Dendritic cell treated with granulocyte-macrophage colony-stimulating factor and Interleukin-4, amounts not matched to agents 40 ng/mL and 50 ng/mL, for 4 days (primary cell): ENCODE measurements at regions not wholly inside any gene's neighbourhood (a gene's known extent, or its start where the extent isn't known, plus 50 kb on each side); places are given as distances from the start of the nearest gene placed in this dataset.

Source experiments
- H3K27ac Mint-ChIP-seq: one replicate; pipeline ENCODE4 v1.8.0; 2022; ENCODE audit warnings: mild to moderate bottlenecking, mixed read lengths
- H3K27me3 Mint-ChIP-seq: one replicate; pipeline ENCODE4 v1.8.0; 2022; ENCODE audit warnings: mild to moderate bottlenecking, mixed read lengths
- H3K36me3 Mint-ChIP-seq: one replicate; pipeline ENCODE4 v1.8.0; 2022; ENCODE audit warnings: low read depth, mixed read lengths
- H3K4me1 Mint-ChIP-seq: one replicate; pipeline ENCODE4 v1.8.0; 2022; ENCODE audit warnings: low read depth, mixed read lengths
- H3K4me3 Mint-ChIP-seq: one replicate; pipeline ENCODE4 v1.8.0; 2022; ENCODE audit warnings: mild to moderate bottlenecking, moderate library complexity, mixed read lengths
- H3K9me3 Mint-ChIP-seq: one replicate; pipeline ENCODE4 v1.8.0; 2022; ENCODE audit warnings: mixed read lengths
- intact Hi-C: fragments of 100-400 bp; cut with micrococcal nuclease; formaldehyde crosslinking; loops from one replicate; pipeline ENCODE4 v1.15.0; 2022

GRCh38 chr5:30808996-30809395 lies 384.5 kb upstream of the CDH6 start:
- no peak overlapping the region for H3K27ac Mint-ChIP-seq
- no peaks in the 10 kb centered on the region for H3K27me3 Mint-ChIP-seq
- H3K4me3 Mint-ChIP-seq, result no peak overlapping the region
- H3K4me1 Mint-ChIP-seq, result no peaks in the 10 kb centered on the region
- peaks cover 18% of the 10 kb centered on the region for H3K9me3 Mint-ChIP-seq
- intact Hi-C loops, result no loop called here
- no peaks in the 10 kb centered on the region for H3K36me3 Mint-ChIP-seq

DNA sequence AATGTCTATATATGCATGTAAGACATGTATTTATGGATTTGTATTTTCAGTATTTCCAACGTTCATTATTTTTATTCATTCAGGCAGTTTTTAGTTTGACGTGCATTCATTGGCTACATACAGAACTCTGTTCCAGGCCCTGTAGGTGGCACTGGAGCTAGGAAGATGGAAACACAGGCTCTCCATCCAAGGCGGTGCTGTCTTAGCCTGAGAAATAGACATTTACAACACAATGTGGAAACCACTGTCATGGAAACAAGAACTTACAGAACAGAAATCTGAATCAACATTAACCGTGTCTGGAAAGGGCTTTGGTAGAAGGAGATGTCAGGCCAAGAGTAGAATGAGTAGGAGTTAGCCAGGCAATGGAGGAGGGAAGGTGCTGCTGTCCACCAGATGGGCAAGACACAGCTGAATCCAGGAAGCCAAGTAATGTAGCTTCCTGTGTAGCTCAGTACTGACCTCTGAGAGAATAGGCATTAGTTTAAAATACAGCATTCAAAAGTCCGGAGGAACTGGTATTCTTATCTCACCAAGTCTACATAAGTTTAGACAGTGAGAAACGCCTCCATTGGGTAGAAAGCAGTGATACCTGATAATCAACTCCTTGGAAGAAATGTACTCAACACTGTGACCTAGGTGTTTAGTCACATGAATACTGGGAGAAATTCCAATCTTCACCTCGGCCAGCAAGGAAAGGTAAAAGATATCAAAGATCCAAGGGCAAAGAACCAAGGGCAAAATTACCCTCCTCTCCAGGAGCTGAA lies 388.6 kb upstream of the CDH6 start:
- Mint-ChIP-seq H3K36me3 (no peaks in the 10 kb centered on the region), H3K27me3 (no peaks in the 10 kb centered on the region), H3K27ac (no peak overlapping the region), H3K4me1 (no peaks in the 10 kb centered on the region), H3K4me3 (no peak overlapping the region), H3K9me3 (peaks cover 16% of the 10 kb centered on the region)
- intact Hi-C loops, result no loop called here

DNA sequence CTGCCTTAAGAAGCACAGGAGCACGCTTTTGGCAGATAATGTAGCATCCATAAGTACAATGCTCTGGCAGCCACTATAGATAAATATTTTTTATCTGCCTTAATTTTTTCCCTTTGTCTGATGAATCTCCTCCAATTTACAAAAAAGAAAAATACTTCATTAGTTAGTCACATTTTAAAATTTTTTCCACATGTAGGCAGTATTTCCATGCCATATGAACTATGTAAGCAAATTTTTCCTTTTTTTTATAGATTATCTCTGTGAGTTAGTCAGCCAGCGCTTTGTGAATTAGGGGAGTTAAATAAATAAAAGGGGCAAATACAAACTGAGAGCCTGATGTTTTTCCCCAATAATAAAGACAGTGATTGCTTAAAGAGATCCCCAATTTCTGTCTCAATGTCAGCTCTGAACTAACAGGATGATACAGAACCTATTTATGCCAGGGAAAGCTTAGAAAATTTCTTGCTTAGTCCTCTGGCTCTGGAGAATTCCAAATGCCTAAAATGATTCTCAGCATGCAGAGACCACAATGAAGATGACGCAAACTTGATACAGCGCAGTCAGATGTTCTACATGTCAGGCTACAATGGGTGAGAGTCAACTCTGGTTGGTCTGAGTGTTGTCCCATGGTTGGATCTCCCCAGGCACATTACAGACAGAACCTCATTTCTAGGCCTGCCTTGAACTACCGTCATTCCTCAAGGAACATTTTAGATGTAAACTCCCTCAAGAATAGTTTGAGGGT lies 390.4 kb upstream of the CDH6 start:
- no peak overlapping the region for H3K4me3 Mint-ChIP-seq
- H3K36me3 Mint-ChIP-seq, result no peaks in the 10 kb centered on the region
- H3K4me1 Mint-ChIP-seq, result no peaks in the 10 kb centered on the region
- no peaks in the 10 kb centered on the region for H3K27me3 Mint-ChIP-seq
- H3K27ac Mint-ChIP-seq, result no peak overlapping the region
- H3K9me3 Mint-ChIP-seq, result peaks cover 13% of the 10 kb centered on the region
- intact Hi-C loops, result no loop called here

DNA sequence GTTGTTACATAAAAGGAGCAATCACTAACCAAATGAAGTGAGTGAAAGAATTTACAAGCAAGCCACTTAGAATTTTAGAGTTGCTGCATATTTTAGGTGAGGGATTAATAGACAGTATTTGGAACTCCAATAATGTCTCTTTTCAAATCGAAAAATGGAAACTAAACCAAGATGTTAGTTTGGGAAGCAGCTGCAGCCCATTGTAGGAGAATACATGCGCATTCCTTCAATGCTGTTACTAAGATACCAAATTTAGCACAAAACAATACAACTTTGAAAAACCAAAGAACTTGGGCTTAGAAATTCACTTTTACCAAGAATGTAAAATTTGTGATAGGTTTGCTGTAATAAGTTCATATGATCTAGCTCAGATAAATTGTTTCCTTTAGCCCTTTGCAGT lies 411.8 kb upstream of the CDH6 start:
- intact Hi-C loops, result no loop called here
- H3K27me3 Mint-ChIP-seq, result no peaks in the 10 kb centered on the region
- no peaks in the 10 kb centered on the region for H3K4me1 Mint-ChIP-seq
- H3K4me3 Mint-ChIP-seq, result no peak overlapping the region
- H3K36me3 Mint-ChIP-seq, result no peaks in the 10 kb centered on the region
- peaks cover 22% of the 10 kb centered on the region for H3K9me3 Mint-ChIP-seq
- H3K27ac Mint-ChIP-seq, result no peak overlapping the region

DNA sequence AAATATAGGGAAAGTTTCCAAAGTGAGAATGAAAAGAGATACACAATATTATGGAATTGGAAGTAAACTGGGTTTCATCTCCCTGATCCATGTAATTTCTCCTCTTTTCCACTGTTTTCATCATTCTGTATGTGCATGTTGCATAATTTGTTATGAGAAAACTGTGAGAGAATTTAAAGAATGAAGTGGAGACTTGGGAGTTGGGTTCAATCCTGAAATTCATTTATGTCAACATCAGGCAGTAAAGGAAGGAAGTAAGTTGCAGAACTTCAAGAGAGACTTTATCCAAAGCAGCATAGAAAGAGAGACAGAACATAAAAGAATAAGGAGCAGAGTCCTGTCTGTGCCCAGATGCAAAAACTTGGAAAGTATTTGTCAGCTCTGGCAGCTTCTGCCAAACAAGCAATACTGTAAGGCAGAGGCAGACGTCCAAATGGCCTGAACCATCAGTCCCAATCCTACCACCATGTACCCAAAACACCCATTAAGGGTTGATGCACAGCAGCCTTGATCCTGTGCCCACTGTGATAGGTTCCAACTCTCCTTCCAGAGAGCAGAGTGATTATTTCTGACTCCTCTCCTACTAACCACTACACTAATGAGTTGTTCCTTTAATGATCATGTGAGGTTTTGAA lies 425.3 kb upstream of the CDH6 start:
- Mint-ChIP-seq H3K36me3 (no peaks in the 10 kb centered on the region), H3K27me3 (no peaks in the 10 kb centered on the region), H3K9me3 (no peaks in the 10 kb centered on the region), H3K27ac (no peak overlapping the region), H3K4me1 (no peaks in the 10 kb centered on the region), H3K4me3 (no peak overlapping the region)
- intact Hi-C loops, result no loop called here

- H3K4me3 Mint-ChIP-seq, result no peak overlapping the region
- H3K27me3 Mint-ChIP-seq, result no peaks in the 10 kb centered on the region
- H3K4me1 Mint-ChIP-seq, result no peaks in the 10 kb centered on the region
- H3K9me3 Mint-ChIP-seq, result peaks cover 10% of the 10 kb centered on the region
- H3K27ac Mint-ChIP-seq, result no peak overlapping the region
- no peaks in the 10 kb centered on the region for H3K36me3 Mint-ChIP-seq
- intact Hi-C loops, result no loop called here
Observed at GRCh38 chr5:30765706-30766105, 427.8 kb upstream of the CDH6 start.

GRCh38 chr5:30765227-30765626 lies 428.3 kb upstream of the CDH6 start:
- intact Hi-C loops, result no loop called here
- Mint-ChIP-seq H3K27me3 (no peaks in the 10 kb centered on the region), H3K4me3 (no peak overlapping the region), H3K36me3 (no peaks in the 10 kb centered on the region), H3K27ac (no peak overlapping the region), H3K4me1 (no peaks in the 10 kb centered on the region), H3K9me3 (peaks cover 14% of the 10 kb centered on the region)

DNA sequence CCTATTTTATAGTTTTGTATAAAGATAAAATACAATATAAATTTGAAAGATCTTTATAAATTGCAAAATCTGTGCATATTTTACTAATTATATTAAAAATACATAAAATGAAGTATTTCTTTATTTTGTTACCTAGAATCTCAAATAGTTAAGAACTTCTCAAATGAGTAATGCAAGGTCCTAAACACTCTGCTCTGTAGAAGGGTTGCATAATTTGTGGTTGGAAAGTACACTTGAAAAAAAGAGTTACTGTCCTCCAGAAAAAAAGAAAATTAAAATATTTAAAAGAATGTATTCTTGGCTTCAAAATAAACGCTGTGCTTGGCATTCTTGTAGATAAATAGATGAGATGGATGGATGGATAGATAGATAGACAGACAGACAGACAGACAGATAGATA lies 428.8 kb upstream of the CDH6 start:
- Mint-ChIP-seq H3K9me3 (peaks cover 20% of the 10 kb centered on the region), H3K27ac (no peak overlapping the region), H3K36me3 (no peaks in the 10 kb centered on the region), H3K4me3 (no peak overlapping the region), H3K27me3 (no peaks in the 10 kb centered on the region), H3K4me1 (no peaks in the 10 kb centered on the region)
- intact Hi-C loops, result no loop called here

DNA sequence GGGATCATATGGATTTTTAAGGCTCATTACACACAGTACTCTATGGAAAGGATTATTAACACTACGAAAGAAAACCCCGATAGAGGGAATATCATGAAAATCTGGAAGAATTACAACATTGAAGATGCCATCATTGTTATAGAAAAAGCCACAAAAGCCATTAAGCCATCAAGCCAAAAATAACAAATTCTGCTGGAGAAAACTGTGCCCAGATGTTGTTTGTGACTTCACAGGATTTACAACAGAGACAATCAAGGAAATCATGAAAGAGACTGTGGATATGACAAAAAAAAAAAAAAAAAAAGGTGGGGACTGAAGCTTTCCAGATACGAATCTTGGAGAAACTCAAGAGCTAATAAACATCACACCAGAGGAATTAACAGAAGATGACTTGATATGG lies 433.8 kb upstream of the CDH6 start:
- Mint-ChIP-seq H3K27ac (no peak overlapping the region), H3K4me3 (no peak overlapping the region), H3K36me3 (no peaks in the 10 kb centered on the region), H3K27me3 (no peaks in the 10 kb centered on the region), H3K4me1 (no peaks in the 10 kb centered on the region), H3K9me3 (peaks cover 41% of the 10 kb centered on the region)
- intact Hi-C loops, result no loop called here

- H3K9me3 Mint-ChIP-seq, result peaks cover 45% of the 10 kb centered on the region
- intact Hi-C loops, result no loop called here
- no peak overlapping the region for H3K4me3 Mint-ChIP-seq
- H3K27ac Mint-ChIP-seq, result no peak overlapping the region
- H3K27me3 Mint-ChIP-seq, result no peaks in the 10 kb centered on the region
- no peaks in the 10 kb centered on the region for H3K4me1 Mint-ChIP-seq
- no peaks in the 10 kb centered on the region for H3K36me3 Mint-ChIP-seq
Observed at GRCh38 chr5:30752015-30752414, 441.5 kb upstream of the CDH6 start.

DNA sequence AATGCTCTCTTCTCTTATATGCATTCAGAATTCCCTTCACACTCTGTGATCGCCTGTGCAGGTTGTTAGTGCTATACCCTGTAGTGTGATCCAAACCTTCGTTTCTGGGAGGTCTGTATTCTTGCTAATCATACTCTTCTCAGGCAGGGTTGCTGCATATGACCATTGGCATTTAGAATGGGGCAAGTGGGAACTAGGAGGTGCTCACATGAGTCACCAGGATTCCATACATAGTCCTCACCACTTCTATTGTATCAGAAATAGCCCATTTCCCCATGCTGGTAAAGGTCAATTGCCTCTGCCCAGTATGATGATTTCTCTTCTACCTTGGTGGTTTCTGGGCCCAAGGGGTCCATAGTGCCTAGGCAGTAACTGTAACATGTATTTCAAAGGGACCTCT lies 443.5 kb upstream of the CDH6 start:
- intact Hi-C loops, result no loop called here
- Mint-ChIP-seq H3K36me3 (no peaks in the 10 kb centered on the region), H3K27ac (no peak overlapping the region), H3K4me1 (no peaks in the 10 kb centered on the region), H3K4me3 (no peak overlapping the region), H3K27me3 (no peaks in the 10 kb centered on the region), H3K9me3 (peaks cover 37% of the 10 kb centered on the region)

DNA sequence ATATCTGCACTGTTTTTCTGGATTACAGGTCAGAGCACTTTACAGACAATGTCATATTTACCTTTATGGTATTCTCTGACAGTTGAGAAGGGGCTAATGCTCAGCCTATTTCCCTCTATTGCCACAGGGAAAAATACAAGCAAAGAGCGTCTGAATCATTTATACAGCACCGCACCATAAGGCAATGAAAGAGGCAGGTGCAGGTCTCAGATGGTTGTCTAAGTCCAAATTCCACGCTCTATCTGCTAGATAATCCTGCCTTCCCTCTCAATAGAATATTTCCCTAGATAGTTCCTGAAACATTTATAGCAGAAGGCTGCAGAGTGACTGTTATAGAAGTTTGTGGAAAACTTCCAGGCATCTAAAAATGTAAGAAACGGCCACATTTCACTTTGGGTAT lies 446.1 kb upstream of the CDH6 start:
- intact Hi-C loops, result no loop called here
- peaks cover 16% of the 10 kb centered on the region for H3K9me3 Mint-ChIP-seq

GRCh38 chr5:30736669-30737068 lies 456.8 kb upstream of the CDH6 start:
- intact Hi-C loops, result no loop called here
- H3K9me3 Mint-ChIP-seq, result no peaks in the 10 kb centered on the region
- H3K27ac Mint-ChIP-seq, result no peak overlapping the region
- no peak overlapping the region for H3K4me3 Mint-ChIP-seq
- no peaks in the 10 kb centered on the region for H3K27me3 Mint-ChIP-seq
- no peaks in the 10 kb centered on the region for H3K36me3 Mint-ChIP-seq
- no peaks in the 10 kb centered on the region for H3K4me1 Mint-ChIP-seq

More for the DNA sequence above, 446.1 kb upstream of the CDH6 start:
- Mint-ChIP-seq H3K4me1 (no peaks in the 10 kb centered on the region), H3K27me3 (no peaks in the 10 kb centered on the region), H3K27ac (no peak overlapping the region), H3K36me3 (no peaks in the 10 kb centered on the region), H3K4me3 (no peak overlapping the region)

DNA sequence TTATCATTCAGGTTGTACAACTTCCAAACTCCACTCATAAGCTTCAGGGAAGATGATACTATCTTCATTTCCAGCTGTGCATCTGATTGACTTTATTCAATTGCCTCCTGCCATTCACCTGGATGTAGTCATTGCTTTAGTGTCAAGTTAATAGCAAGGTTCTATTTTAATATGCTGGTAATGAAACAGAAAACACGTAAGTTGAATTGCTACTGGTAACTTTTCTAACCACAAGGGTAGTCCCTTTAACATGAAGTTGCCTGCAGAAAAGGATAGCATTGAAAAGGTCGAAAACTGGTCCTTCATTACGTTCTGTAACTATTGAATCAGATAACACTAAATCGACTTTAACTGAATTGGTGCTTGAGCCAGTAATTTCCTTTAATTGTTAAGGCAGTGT lies 459.4 kb upstream of the CDH6 start:
- H3K27me3 Mint-ChIP-seq, result peaks cover 1% of the 10 kb centered on the region
- H3K27ac Mint-ChIP-seq, result no peak overlapping the region
- intact Hi-C loops, result no loop called here
- no peaks in the 10 kb centered on the region for H3K4me1 Mint-ChIP-seq
- no peaks in the 10 kb centered on the region for H3K36me3 Mint-ChIP-seq
- H3K4me3 Mint-ChIP-seq, result no peak overlapping the region
- peaks cover 9% of the 10 kb centered on the region for H3K9me3 Mint-ChIP-seq
